C4-2B (cell line): ENCODE measurements at regions not wholly inside any gene's neighbourhood (a gene's known extent, or its start where the extent isn't known, plus 50 kb on each side); places are given as distances from the start of the nearest gene placed in this dataset.

Source experiments
- CTCF ChIP-seq: fragments of 450-650 bp; conservative IDR thresholded peaks from 2 replicates; pipeline ENCODE4 v1.5.1; 2017; ENCODE audit warnings: mild to moderate bottlenecking
- ZFX ChIP-seq: fragments of 450-650 bp; IDR thresholded peaks from 2 replicates; pipeline ENCODE4 v1.6.1; 2017

- no peak for TF ChIP-seq CTCF
- no peak for TF ChIP-seq ZFX
Observed at GRCh38 chr2:104531122-104531521, 322.8 kb upstream of the POU3F3 start.
